Natural killer cell (primary cell): ENCODE measurements at regions not wholly inside any gene's neighbourhood (a gene's known extent, or its start where the extent isn't known, plus 50 kb on each side); places are given as distances from the start of the nearest gene placed in this dataset.

Experiments used
- ATAC-seq, 3 donors: fragments of 150-1000 bp in 2 of 3; fragments of 200-7000 bp in 1 of 3; cut with Tn5 transposase; 1 replicate in 1 of 3; 2 replicates in 2 of 3; pipeline ENCODE4 v1.10.0; 2021; ENCODE audit warnings: mild to moderate bottlenecking in 2 of 3, moderate library complexity in 2 of 3
- DNase-seq, 2 donors: peaks; one replicate each; pipeline versions ENCODE4 v3.0.0 to v3.0.0-alpha.2; 2013 to 2021; ENCODE audit warnings: mixed read lengths in 1 of 2
- H3K27ac ChIP-seq: one replicate; pipeline ENCODE4 v1.5.1; 2013; ENCODE audit warnings: mild to moderate bottlenecking, low read length
- H3K27me3 ChIP-seq: one replicate; pipeline ENCODE4 v1.6.1; 2013; ENCODE audit warnings: low read length; ENCODE audit not compliant: control insufficient read depth, insufficient read depth
- H3K36me3 ChIP-seq: one replicate; pipeline ENCODE4 v1.6.1; 2013; ENCODE audit warnings: low read length; ENCODE audit not compliant: control insufficient read depth, insufficient read depth
- H3K4me1 ChIP-seq: one replicate; pipeline ENCODE4 v1.6.1; 2013; ENCODE audit warnings: low read length; ENCODE audit not compliant: control insufficient read depth, insufficient read depth
- H3K4me3 ChIP-seq: one replicate; pipeline ENCODE4 v1.5.1; 2013; ENCODE audit warnings: low read length
- H3K9me3 ChIP-seq: one replicate; pipeline ENCODE4 v1.6.1; 2013; ENCODE audit warnings: low read length; ENCODE audit not compliant: control insufficient read depth, insufficient read depth
- H3K27ac Mint-ChIP-seq, 2 donors: one replicate each; pipeline ENCODE4 v1.8.0; 2022; ENCODE audit warnings: mild to moderate bottlenecking in 2 of 2, mixed read lengths in 2 of 2, moderate library complexity in 1 of 2
- H3K27me3 Mint-ChIP-seq, 2 donors: one replicate each; pipeline ENCODE4 v1.8.0; 2022; ENCODE audit warnings: low read depth in 2 of 2, mixed read lengths in 2 of 2
- H3K36me3 Mint-ChIP-seq: one replicate; pipeline ENCODE4 v1.8.0; 2022; ENCODE audit warnings: mixed read lengths
- H3K4me1 Mint-ChIP-seq, 2 donors: one replicate each; pipeline ENCODE4 v1.8.0; 2022; ENCODE audit warnings: mixed read lengths in 2 of 2
- H3K4me3 Mint-ChIP-seq: one replicate; pipeline ENCODE4 v1.8.0; 2022; ENCODE audit warnings: mild to moderate bottlenecking, moderate library complexity, mixed read lengths
- H3K9me3 Mint-ChIP-seq, 2 donors: one replicate each; pipeline ENCODE4 v1.8.0; 2022; ENCODE audit warnings: mixed read lengths in 2 of 2
- CTCF ChIP-seq: fragments of 200-600 bp; IDR thresholded peaks from one replicate; pipeline ENCODE4 v1.8.0; 2022; ENCODE audit warnings: antibody characterized with exemption
- WGBS: methylation state at CpG from one replicate; pipeline ENCODE4 v1.1.7; 2013; ENCODE audit warnings: missing lambda C conversion rate; ENCODE audit not compliant: insufficient coverage; 5-methylcytosine and 5-hydroxymethylcytosine counted together
- intact Hi-C: fragments of 100-400 bp; cut with micrococcal nuclease; formaldehyde crosslinking; loops from one replicate; pipeline ENCODE4 v1.14.2; 2022

- Histone ChIP-seq H3K4me3 (no peak overlapping the region), H3K27ac (no peak overlapping the region), H3K4me1 (peaks cover 6% of the 10 kb centered on the region), H3K36me3 (no peaks in the 10 kb centered on the region), H3K9me3 (no peaks in the 10 kb centered on the region), H3K27me3 (no peaks in the 10 kb centered on the region)
- TF ChIP-seq CTCF: no peak
- Mint-ChIP-seq H3K27ac (no peak overlapping the region), H3K4me3 (no peak overlapping the region), H3K9me3 (peaks cover 0 to 3% of the 10 kb centered on the region in 2 donors), H3K4me1 (peaks cover 0 to 8% of the 10 kb centered on the region in 2 donors), H3K36me3 (no peaks in the 10 kb centered on the region), H3K27me3 (peaks cover 0 to 16% of the 10 kb centered on the region in 2 donors)
- 83% methylated on average over 2 of the region's 2 CpGs for WGBS
- ATAC-seq (no peak), DNase-seq (no peak)
- intact Hi-C loops: no loop called here
These were observed 348.3 kb downstream of the TSHZ3 start for GRCh38 chr19:31000913-31001312.

- H3K4me1 Mint-ChIP-seq: peaks cover 0 to 8% of the 10 kb centered on the region in 2 donors
- H3K4me1 ChIP-seq: peaks cover 6% of the 10 kb centered on the region
- intact Hi-C loops: no loop called here
- H3K27ac ChIP-seq: no peak overlapping the region
- TF ChIP-seq CTCF: no peak
- no peaks in the 10 kb centered on the region for H3K9me3 ChIP-seq
- H3K4me3 ChIP-seq: no peak overlapping the region
- no peaks in the 10 kb centered on the region for H3K36me3 Mint-ChIP-seq
- ATAC-seq: no peak
- no peak for DNase-seq
- no peaks in the 10 kb centered on the region for H3K27me3 ChIP-seq
- H3K27me3 Mint-ChIP-seq: peaks cover 0 to 16% of the 10 kb centered on the region in 2 donors
- no peak overlapping the region for H3K4me3 Mint-ChIP-seq
- H3K27ac Mint-ChIP-seq: no peak overlapping the region
- 63% methylated on average over 1 of the region's 2 CpGs for WGBS
- H3K9me3 Mint-ChIP-seq: peaks cover 0 to under 1% of the 10 kb centered on the region in 2 donors
- H3K36me3 ChIP-seq: no peaks in the 10 kb centered on the region
These were observed 349.5 kb downstream of the TSHZ3 start for GRCh38 chr19:30999726-31000125.

- Histone ChIP-seq H3K9me3 (no peaks in the 10 kb centered on the region), H3K27me3 (no peaks in the 10 kb centered on the region), H3K4me1 (peaks cover 6% of the 10 kb centered on the region), H3K27ac (no peak overlapping the region), H3K4me3 (no peak overlapping the region), H3K36me3 (no peaks in the 10 kb centered on the region)
- ATAC-seq: no peak
- no peaks in the 10 kb centered on the region for H3K9me3 Mint-ChIP-seq
- no peak overlapping the region for H3K4me3 Mint-ChIP-seq
- 54% methylated on average over 4 of the region's 4 CpGs for WGBS
- peaks cover 0 to 16% of the 10 kb centered on the region in 2 donors for H3K27me3 Mint-ChIP-seq
- no peak for DNase-seq
- H3K4me1 Mint-ChIP-seq: peaks cover 0 to 8% of the 10 kb centered on the region in 2 donors
- no peak overlapping the region for H3K27ac Mint-ChIP-seq
- intact Hi-C loops: no loop called here
- H3K36me3 Mint-ChIP-seq: no peaks in the 10 kb centered on the region
- no peak for TF ChIP-seq CTCF
These were observed 352.0 kb downstream of the TSHZ3 start for GRCh38 chr19:30997222-30997621.

- H3K27ac Mint-ChIP-seq: no peak overlapping the region
- H3K9me3 ChIP-seq: peaks cover 5% of the 10 kb centered on the region
- H3K36me3 Mint-ChIP-seq: no peaks in the 10 kb centered on the region
- no peak for TF ChIP-seq CTCF
- H3K4me1 Mint-ChIP-seq: no peaks in the 10 kb centered on the region
- H3K27me3 Mint-ChIP-seq: peaks cover 12 to 31% of the 10 kb centered on the region in 2 donors
- 29% methylated on average over 2 of the region's 4 CpGs for WGBS
- no peak overlapping the region for H3K4me3 ChIP-seq
- H3K27me3 ChIP-seq: no peaks in the 10 kb centered on the region
- DNase-seq (no peak), ATAC-seq (no peak)
- intact Hi-C loops: no loop called here
- H3K4me3 Mint-ChIP-seq: no peak overlapping the region
- no peaks in the 10 kb centered on the region for H3K36me3 ChIP-seq
- no peak overlapping the region for H3K27ac ChIP-seq
- H3K4me1 ChIP-seq: no peaks in the 10 kb centered on the region
- H3K9me3 Mint-ChIP-seq: no peaks in the 10 kb centered on the region
These were observed 370.6 kb downstream of the TSHZ3 start for GRCh38 chr19:30978639-30979038.
